ENCODE measurements at regions not wholly inside any gene's neighbourhood (a gene's known extent, or its start where the extent isn't known, plus 50 kb on each side); places are given as distances from the start of the nearest gene placed in this dataset.
"Not testable (repeated sequence)": the region's sequence is repeated elsewhere in the genome, so short reads cannot be mapped to it uniquely, and the experiment has no call there.

DNA sequence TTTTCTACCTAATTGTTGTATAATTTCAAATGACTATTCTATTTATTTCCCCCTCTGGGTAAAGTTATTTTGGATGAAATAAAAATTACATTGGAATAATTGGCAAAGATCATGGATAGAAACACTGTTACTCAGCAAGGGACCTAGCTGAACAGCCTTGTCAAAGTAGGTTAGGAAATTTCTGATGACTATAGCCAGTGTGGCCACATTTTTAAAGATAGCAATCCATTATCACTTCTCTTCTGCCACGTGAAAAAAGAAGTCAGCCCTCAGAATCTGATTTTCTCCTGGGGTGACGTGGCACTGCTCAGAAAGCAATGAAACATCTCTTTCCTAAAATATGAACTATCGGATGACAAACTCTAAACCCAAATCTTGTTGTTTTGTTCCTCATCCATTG lies 784.2 kb upstream of the RIOK2 start:
- no peak for DNase-seq

DNA sequence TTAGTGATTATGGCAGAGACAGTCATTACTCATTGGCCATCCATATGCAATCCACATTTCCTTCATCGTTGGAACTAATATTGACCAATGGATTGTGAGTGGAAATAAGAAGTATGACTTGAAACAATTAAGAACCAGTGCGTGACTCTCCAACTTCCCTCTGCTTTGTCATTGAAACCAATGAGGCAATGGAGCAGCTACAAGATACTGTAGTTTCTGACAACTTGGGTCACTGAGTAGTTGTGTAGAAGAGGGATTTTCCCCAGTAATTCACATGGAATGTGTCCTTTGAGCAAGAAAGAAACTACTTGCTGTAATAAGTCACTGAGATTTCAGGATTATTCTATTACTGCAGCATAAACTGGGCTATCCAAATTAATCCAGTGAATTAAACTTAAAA lies 785.3 kb upstream of the RIOK2 start:
- DNase-seq: no peak

DNA sequence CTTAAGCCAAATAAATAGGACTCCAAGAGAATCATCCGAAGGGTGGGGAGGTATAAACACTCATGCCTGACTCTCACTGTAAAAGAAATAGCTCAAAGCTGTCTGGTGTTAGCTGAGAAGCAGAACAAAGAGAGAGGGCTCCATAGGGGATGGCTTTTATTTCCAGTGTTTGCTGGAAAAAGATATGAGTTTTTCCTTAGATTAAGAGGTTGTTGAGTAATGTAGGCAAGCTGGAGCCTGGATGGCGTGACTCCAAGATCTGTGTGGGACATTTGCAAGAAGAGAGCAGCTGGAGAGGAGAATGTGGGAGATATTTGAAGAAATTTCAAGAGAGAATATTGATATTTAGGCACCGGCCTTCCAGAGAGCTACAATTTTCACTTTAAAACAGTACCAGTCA lies 793.7 kb upstream of the RGMB start:
- no peak for DNase-seq

DNA sequence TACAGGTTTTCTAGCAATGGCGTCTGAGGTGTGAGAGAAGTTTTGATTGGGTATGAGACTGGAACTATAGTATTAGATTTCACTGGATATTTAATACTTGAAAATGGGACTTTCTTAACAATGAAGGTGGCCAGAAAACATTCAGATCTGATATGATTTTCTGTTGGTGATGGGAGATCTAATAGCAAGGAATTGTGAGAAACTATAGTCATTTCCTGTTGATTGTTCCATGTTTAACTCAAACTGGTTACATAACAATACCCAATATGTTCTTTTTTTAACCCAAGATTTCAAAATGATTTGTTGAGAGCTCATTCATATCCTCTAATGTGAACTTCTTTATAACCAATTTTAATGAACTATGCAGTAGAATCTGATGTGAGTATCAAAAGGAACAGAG lies 793.2 kb upstream of the RGMB start:
- no peak for DNase-seq

GRCh38 chr5:97986069-97986468 lies 787.4 kb upstream of the RGMB start:
- DNase-seq: no peak

DNA sequence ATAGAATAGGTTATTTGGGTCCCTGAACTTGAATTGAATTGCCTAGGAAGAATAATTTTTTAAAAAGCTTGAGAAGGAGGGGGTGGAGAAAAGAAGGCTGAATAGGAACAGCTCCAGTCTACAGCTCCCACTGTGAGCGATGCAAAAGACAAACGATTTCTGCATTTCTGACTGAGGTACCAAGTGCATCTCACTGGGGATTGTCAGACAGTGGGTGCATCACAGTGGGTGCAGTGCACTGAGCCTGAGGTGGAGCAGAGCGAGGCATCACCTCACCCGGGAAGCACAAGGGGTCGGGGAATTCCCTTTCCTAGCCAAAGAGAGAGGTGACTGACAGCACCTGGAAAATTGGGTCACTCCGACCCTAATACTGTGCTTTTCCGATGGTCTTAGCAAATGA lies 782.2 kb upstream of the RGMB start:
- DNase-seq: no peak

GRCh38 chr5:97998941-97999340 lies 774.5 kb upstream of the RGMB start:
- DNase-seq: no peak

- DNase-seq: no peak
Measured at GRCh38 chr5:98004463-98004862, 769.0 kb upstream of the RGMB start.

DNA sequence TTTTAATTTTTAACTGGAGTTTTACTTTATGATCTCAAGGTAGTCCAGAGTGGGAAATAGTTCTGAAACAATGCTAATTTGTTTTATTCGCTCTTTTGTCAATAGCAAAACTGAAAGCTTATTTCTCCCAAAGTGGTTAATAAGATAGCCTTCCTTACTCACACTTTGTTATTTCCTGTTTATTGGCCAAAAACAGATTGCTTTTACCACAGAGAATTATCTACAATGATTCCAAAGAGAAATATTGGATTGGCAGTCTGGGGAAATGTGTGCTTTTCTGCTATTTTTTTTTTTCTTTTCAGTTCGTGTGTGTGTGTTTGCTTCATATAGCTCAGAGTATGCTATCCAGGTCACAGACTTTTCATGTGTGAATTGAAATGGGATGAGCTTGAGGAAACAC lies 756.7 kb upstream of the RGMB start:
- DNase-seq: no peak

DNA sequence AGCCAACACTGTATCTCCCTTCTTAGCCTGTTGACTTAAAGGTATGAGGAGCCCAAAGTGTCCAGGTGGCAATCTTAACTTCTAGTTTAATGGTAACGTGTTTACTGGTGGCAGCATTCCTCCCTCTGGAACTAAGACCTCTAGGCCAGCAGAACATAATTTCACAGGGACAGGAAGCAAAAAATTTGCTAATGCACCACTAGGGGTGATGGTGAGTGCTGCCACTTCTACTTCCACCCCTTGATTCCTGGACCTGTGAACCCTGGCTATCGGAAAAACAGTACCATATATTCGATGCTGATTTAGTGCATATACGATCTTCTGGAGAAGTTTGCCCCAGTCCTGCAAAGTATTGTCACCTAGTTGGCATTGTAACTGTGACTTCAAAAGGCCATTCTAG lies 743.2 kb upstream of the RGMB start:
- DNase-seq: not testable (repeated sequence)

GRCh38 chr5:98031036-98031435 lies 742.4 kb upstream of the RGMB start:
- not testable (repeated sequence) for DNase-seq

- no peak for DNase-seq
Measured at GRCh38 chr5:98031496-98031895, 742.0 kb upstream of the RGMB start.

DNA sequence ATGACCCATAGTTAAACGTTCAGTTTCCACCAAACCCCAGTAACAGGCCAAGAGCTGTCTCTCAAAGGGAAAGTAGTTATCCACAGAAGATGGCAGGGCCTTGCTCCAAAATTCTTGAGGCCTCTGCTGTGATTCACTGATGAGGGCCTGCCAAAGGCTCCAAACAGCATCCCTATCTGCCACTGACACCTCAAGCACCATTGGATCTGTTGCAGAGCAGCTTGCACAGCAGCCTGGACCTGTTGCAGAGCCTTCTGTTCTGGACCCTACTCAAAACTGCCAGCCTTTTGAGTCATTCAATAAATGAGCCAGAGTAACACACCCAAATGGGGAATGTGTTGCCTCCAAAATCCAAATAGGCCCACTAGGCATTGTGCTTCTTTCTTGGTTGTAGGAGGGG lies 741.5 kb upstream of the RGMB start:
- no peak for DNase-seq

DNA sequence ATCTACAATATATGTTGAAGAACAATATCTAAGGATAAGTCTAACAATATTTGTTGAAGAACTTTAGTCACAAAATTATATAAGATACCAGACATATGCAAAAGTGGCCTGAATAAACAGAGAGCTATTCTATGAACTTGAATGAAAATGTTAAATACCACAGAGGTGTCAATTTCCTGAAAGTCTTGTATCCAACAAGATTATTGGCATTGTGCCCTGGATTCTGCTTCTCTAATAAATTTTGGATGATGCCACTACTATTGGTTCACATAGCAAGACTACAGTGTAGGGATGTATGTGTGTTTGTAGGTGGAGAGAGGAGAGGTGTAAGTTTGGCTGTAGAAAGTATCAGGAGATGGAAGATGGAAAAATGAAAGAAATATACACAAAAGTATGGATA lies 731.8 kb upstream of the RGMB start:
- no peak for DNase-seq

DNA sequence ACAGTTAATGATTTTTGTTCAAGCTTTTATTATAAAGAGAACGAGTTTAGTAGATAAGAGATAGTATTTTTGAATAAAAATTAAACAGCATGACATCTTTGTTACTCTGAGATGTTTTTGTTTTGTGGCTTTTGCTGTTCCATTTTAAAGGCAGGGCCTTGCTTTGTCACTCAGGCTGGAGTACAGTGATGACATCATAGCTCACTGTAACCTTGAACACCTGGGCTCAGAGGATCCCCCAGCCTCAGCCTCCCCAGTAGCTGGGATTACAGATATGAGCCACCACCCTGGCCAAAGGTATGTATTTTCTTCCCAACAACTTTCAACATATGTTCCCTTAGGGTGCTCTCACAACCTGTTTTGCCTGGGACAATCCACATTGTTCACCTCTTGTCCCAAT lies 730.9 kb upstream of the RGMB start:
- no peak for DNase-seq

GRCh38 chr5:98042961-98043360 lies 730.5 kb upstream of the RGMB start:
- DNase-seq: no peak

GRCh38 chr5:98050583-98050982 lies 722.9 kb upstream of the RGMB start:
- DNase-seq: no peak

DNA sequence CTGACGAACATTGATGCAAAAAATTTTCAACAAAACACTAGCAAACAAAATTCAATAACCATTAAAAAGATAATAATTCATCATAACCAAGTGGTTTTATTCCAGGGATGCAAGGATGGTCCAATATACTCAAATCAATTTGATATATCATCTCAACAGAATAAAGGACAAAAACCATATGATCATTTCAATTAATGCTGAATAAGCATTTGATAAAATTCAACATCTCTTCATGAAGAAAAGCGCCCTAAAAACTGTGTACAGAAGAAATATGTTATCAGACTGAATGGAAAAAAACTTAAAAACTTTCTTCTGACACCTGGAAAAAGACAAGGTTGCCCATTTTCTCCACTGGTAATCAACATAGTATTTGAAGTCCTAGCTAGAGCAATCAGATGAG lies 720.3 kb upstream of the RGMB start:
- DNase-seq: no peak

DNA sequence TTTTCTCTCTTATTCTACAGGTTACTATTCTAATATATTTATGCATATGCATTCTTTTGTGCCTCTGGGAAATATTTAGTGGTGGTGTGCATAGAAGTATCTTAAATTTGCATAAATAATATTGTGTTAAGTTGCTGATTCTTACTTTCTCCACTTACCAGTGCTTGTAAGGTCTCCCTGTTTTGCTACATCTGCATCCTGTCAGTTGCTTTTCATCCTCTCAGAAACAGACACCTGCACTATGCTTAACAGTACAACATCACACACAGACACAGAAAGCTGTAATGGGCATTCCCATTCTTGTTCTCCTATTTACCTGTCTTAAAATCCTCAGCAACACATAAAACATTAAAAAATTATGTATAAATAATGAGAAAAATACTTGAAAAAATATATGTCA lies 713.3 kb upstream of the RGMB start:
- no peak for DNase-seq

- DNase-seq: no peak
Measured at GRCh38 chr5:98064118-98064685, 709.3 kb upstream of the RGMB start.

DNA sequence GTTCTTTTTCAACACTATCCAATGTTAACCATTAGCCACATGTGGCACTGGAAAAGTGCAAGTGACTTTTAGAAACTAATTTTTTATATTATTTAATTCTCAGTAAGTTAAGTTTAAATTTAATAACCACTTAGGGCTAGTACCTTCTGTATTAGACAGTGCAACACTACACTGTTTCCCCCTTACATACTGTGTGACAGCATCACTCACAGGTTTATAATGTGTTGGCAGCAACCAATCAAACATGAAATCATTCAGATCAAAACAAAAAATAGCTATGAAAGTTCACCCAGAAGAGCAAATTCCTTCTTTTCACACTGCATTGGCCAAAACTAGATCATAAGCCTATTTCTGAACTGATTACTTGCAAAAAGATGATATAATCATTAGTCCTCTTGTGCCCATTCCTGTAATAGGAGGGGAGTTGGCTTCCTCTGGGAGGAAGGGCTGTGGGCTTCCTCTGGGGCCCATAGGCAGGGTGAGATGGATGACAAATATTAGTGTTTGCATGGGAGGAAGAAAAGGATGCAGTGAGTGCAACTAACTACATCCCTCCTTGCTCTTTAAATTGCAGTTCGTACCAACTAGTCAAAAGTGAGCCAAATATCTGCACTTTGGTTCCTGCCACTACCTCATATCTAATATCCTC lies 708.1 kb upstream of the RGMB start:
- DNase-seq: no peak

DNA sequence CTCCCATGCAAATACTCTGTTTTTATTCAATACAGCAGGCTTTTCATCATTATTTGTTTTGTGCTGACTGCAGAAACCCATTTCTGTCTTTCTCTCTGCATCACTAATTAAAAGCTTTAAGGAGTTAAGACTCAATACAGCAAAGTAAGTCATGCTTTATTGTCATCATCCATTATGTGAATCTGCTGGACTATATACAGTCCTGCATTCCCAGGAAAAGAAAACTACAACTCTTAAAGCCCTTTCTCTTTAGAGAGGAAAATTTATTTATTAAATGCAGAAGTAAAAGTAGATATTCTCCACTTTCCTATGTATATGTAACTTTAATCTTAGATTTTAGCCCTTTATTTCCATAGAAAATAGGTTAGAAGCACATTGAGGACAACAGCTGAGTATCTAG lies 706.6 kb upstream of the RGMB start:
- DNase-seq: no peak

- no peak for DNase-seq
Measured at GRCh38 chr5:98069876-98070512, 703.5 kb upstream of the RGMB start.

GRCh38 chr5:98072921-98073320 lies 700.5 kb upstream of the RGMB start:
- DNase-seq: no peak

GRCh38 chr5:98076501-98076900 lies 697.0 kb upstream of the RGMB start:
- DNase-seq: no peak

Measured in NCI-H2227 treated with DMSO at 0.1 percent for 48 hours (cell line).